ENCODE measurements at regions not wholly inside any gene's neighbourhood (a gene's known extent, or its start where the extent isn't known, plus 50 kb on each side); places are given as distances from the start of the nearest gene placed in this dataset.

DNA sequence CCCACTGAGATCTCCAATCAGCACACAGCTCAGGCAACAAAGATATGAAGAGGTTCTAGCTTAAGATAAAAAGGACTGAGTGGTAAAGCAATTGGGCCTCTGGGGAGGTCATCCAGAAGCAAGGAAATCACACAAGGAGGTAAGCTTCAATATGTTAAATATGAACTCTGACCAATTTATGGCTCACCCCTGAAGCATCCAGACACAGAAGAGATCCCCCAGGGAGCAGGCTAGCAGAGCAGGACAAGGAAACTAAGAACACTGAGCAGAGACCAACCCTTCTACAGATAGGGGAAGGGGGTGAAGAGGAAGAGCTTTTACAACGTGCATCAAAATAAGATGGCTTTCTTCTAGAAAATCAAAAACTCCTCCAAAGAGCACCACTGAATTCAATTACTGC is 616.2 kb downstream of the DNAH5 start:
- Mint-ChIP-seq H3K27ac (no peak overlapping the region), H3K9me3 (peaks cover 9% of the 10 kb centered on the region), H3K27me3 (no peaks in the 10 kb centered on the region), H3K4me1 (ENCODE audit: low read depth in 2 of 2) (no peaks in the 10 kb centered on the region), H3K4me3 (no peak overlapping the region), H3K36me3 (no peaks in the 10 kb centered on the region)
- DNase-seq (ENCODE audit: low spot score): no peak
- ATAC-seq: no peak

DNA sequence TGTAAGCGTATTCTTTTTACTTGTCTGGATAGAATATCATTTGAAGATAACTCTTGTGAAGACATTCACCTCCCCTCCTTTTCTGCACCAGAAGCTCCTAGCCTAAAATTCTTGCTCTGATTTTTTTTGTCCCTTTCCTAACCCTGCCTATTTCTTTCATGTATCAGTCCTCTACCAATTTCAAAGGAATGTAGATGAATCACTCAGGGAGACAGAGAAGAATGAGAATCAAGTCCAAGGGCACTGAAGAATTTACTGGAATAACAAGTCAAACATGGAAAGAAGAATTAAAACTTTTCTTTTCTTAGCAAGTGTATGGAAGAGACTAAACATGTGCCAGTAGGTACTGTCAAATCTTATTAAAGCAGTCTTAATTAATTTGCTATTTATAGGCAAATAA is 618.7 kb downstream of the DNAH5 start:
- Mint-ChIP-seq H3K4me1 (ENCODE audit: low read depth in 2 of 2) (no peaks in the 10 kb centered on the region), H3K9me3 (peaks cover 9% of the 10 kb centered on the region), H3K4me3 (no peak overlapping the region), H3K27me3 (no peaks in the 10 kb centered on the region), H3K27ac (no peak overlapping the region), H3K36me3 (no peaks in the 10 kb centered on the region)
- DNase-seq (ENCODE audit: low spot score): no peak
- ATAC-seq: no peak

DNA sequence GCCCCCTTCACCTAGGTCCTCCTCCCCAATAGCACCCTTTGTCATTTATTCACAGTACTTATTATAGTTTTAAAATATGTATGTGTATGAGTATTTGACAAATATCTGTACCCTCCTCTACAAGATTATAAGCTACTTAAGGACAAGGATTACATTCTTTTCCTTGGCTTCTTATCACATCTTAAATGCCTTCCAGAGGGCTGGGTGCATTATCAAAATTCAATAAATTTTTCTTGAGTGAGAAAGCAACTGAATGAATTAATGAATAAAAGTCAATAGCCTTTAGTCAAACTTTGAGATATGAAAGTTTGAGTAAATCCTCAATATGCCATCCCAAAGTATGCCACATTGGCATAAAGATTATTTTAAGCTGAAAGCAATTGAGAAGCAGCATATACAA is 621.7 kb downstream of the DNAH5 start:
- DNase-seq (ENCODE audit: low spot score) (no peak), ATAC-seq (no peak)
- H3K36me3 Mint-ChIP-seq: no peaks in the 10 kb centered on the region
- no peak overlapping the region for H3K4me3 Mint-ChIP-seq
- peaks cover 7% of the 10 kb centered on the region for H3K9me3 Mint-ChIP-seq
- H3K27ac Mint-ChIP-seq: no peak overlapping the region
- no peaks in the 10 kb centered on the region for H3K4me1 Mint-ChIP-seq (ENCODE audit: low read depth in 2 of 2)
- H3K27me3 Mint-ChIP-seq: no peaks in the 10 kb centered on the region

DNA sequence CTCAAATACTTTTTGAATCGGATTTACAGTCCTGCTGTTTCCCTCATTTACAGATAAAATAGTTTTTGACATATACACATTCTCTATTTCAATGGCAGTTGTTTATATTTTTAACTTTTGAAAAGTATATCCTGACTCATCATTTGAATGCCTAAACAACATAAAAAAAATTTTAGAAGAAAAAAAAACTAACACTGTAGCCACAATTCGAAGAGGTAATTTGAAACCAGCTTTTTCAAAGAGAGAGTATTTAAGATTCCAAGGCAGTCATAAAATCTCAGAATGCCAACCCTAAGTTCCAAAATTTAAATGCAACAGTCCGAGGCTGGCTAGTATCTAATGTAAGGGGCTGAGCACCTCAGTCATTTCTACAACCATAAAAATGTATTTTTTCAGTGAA is 626.8 kb downstream of the DNAH5 start:
- no peaks in the 10 kb centered on the region for H3K27me3 Mint-ChIP-seq
- no peak for ATAC-seq
- no peaks in the 10 kb centered on the region for H3K36me3 Mint-ChIP-seq

DNA sequence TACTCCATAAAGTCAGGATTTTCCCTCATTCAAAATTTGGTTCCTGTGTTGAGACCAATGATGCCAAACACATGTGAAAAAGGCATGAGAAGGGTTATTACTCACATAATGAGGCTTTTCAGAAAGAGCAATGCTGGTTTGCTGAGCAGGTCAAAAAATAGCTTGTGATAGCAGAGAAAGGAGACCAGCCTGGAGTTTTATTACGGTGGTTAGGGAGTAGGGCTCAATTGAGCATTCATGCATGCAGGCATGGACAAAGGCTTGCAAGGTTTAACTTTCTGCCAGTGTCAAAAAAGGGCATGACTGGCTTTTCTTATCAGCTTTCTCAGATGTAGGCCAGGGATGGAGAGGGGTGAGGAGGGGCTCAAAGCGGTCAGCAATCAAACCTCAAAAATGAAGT is 628.3 kb downstream of the DNAH5 start:
- H3K4me1 Mint-ChIP-seq (ENCODE audit: low read depth in 2 of 2): no peaks in the 10 kb centered on the region
- peaks cover 17% of the 10 kb centered on the region for H3K9me3 Mint-ChIP-seq
- ATAC-seq (no peak), DNase-seq (ENCODE audit: low spot score) (no peak)
- no peaks in the 10 kb centered on the region for H3K27me3 Mint-ChIP-seq
- no peak overlapping the region for H3K4me3 Mint-ChIP-seq
- H3K27ac Mint-ChIP-seq: no peak overlapping the region
- H3K36me3 Mint-ChIP-seq: no peaks in the 10 kb centered on the region

More for the DNA sequence above, 626.8 kb downstream of the DNAH5 start:
- H3K4me1 Mint-ChIP-seq (ENCODE audit: low read depth in 2 of 2): no peaks in the 10 kb centered on the region
- H3K9me3 Mint-ChIP-seq: peaks cover 17% of the 10 kb centered on the region
- no peak overlapping the region for H3K27ac Mint-ChIP-seq
- no peak for DNase-seq (ENCODE audit: low spot score)
- no peak overlapping the region for H3K4me3 Mint-ChIP-seq

DNA sequence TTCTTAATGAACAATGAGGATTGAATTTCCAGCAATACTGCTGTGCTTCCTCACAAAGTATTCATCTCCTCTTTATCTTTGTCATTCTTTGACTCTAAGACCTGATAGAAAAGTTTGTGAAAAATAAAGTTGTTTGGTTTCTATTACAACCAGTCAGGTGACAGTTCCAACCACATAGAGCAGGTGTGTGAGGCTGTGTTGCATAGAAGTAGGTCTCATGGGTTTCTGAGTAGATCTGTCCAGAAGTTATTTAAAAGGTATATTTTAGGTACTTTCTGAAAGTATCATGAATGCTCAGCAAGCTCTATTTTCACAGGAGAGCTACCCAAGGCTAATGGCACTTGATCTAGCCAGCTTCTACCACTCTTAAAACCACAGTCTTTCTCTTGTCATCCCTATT is 637.0 kb downstream of the DNAH5 start:
- DNase-seq (ENCODE audit: low spot score) (no peak), ATAC-seq (no peak)
- Mint-ChIP-seq H3K36me3 (no peaks in the 10 kb centered on the region), H3K4me3 (no peak overlapping the region), H3K27me3 (no peaks in the 10 kb centered on the region), H3K9me3 (peaks cover 10% of the 10 kb centered on the region), H3K27ac (no peak overlapping the region), H3K4me1 (ENCODE audit: low read depth in 2 of 2) (no peaks in the 10 kb centered on the region)

DNA sequence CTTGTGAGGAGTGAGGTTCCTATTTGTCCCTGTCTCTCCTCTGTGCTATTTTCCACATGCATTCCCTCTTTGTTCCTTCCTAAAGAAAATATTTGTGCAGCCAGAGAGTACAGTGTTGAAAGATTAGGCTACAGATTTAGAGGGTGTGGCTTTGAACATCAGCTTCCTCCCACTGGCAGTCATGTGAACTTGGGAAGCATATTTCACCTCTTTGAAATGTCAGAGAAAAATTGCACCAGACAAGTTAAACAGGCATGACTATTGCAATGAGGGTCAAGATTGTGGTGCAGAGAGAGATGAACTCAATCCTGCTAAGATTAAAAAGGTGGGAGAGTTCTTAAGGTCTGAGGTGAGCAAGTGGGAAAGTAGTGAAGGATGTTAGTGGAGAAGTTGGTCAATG is 641.0 kb downstream of the DNAH5 start:
- no peak overlapping the region for H3K27ac Mint-ChIP-seq
- H3K27me3 Mint-ChIP-seq: no peaks in the 10 kb centered on the region
- H3K9me3 Mint-ChIP-seq: peaks cover 19% of the 10 kb centered on the region
- no peaks in the 10 kb centered on the region for H3K36me3 Mint-ChIP-seq
- H3K4me3 Mint-ChIP-seq: no peak overlapping the region
- DNase-seq (ENCODE audit: low spot score): no peak
- no peaks in the 10 kb centered on the region for H3K4me1 Mint-ChIP-seq (ENCODE audit: low read depth in 2 of 2)
- ATAC-seq: no peak

DNA sequence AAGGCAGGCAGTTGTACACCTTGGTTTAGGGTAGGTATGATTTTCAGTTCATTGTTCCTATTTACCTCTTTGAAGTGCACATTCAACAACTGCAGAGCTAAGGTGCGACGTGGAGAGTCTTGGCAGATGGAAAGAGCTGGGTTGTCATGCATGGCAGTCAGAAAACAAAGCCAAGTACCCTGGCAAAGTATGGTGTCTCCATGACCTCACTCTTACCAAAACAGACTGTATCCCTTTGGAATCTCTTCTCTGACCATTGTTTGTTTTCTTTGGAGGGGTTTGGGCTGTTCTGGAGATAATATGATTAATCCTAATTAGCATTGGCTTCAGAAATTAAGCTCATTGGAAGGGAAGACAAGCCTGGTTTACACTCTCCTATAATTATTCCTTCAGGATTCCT is 665.7 kb downstream of the DNAH5 start:
- ATAC-seq (no peak), DNase-seq (ENCODE audit: low spot score) (no peak)
- no peak overlapping the region for H3K4me3 Mint-ChIP-seq
- H3K9me3 Mint-ChIP-seq: peaks cover 5% of the 10 kb centered on the region
- H3K4me1 Mint-ChIP-seq (ENCODE audit: low read depth in 2 of 2): no peaks in the 10 kb centered on the region
- no peaks in the 10 kb centered on the region for H3K36me3 Mint-ChIP-seq
- no peak overlapping the region for H3K27ac Mint-ChIP-seq
- no peaks in the 10 kb centered on the region for H3K27me3 Mint-ChIP-seq

DNA sequence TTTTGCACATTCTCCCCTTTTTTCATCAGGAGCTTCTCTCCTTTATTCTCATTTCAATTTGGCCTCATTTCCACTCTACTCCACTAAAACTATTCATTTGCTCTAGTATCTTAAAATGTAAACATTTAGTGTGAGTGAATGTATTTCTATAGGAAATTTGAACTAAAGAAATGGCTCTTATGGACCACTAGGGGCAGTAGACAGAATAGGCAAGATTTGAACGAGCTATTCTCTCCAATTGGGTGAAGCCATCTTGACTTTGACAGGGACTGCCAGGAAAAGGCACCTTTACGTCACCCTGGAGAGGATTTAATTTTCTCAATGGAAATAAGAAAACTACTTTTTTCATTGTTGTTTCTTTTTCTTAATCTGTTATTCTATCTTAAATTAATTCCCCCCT is 666.3 kb downstream of the DNAH5 start:
- no peak for DNase-seq (ENCODE audit: low spot score)
- H3K36me3 Mint-ChIP-seq: no peaks in the 10 kb centered on the region
- no peak for ATAC-seq
- H3K4me1 Mint-ChIP-seq (ENCODE audit: low read depth in 2 of 2): no peaks in the 10 kb centered on the region
- no peaks in the 10 kb centered on the region for H3K27me3 Mint-ChIP-seq
- H3K27ac Mint-ChIP-seq: no peak overlapping the region
- peaks cover 5% of the 10 kb centered on the region for H3K9me3 Mint-ChIP-seq
- H3K4me3 Mint-ChIP-seq: no peak overlapping the region

DNA sequence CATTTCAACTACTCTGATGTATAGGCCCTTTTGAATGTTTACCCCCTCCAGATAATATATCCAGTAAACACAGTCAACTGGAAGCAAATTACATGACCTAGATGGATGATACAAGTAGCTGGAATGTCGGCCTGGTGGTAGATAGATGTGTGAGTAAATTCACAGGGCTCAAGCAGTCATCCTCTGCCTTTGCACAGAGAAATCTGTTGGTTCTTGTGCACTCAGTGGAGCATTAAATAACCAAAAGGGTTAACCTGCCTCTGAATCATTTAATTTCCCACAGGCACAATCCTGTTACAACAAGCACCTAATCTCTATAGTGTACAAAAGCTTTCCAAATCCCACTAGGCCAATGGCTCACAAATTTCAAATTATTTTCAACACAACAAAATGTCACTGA is 668.3 kb downstream of the DNAH5 start:
- no peaks in the 10 kb centered on the region for H3K4me1 Mint-ChIP-seq (ENCODE audit: low read depth in 2 of 2)
- DNase-seq (ENCODE audit: low spot score): no peak
- no peak overlapping the region for H3K4me3 Mint-ChIP-seq
- H3K27ac Mint-ChIP-seq: no peak overlapping the region
- ATAC-seq: no peak
- no peaks in the 10 kb centered on the region for H3K27me3 Mint-ChIP-seq
- H3K9me3 Mint-ChIP-seq: peaks cover 5% of the 10 kb centered on the region
- no peaks in the 10 kb centered on the region for H3K36me3 Mint-ChIP-seq

DNA sequence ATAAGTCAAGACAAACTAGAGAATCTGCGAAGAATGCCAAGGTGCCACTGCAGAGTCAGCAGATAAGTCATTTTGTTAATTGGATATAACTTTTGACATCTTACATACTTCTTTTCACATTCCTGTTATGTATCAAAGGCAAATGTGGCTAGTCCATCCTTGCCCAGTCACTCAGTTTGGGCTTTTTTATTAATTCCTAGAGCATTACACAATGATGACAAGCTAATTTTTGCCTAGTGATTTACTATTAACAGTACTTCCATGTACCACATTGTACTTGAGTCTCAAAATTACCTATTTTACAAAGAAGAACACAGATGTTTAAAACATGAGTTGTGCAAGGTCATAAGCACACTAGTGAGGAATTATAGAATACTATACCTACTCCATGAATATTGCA is 680.8 kb downstream of the DNAH5 start:
- no peak for ATAC-seq
- DNase-seq (ENCODE audit: low spot score): no peak
- H3K36me3 Mint-ChIP-seq: no peaks in the 10 kb centered on the region
- no peak overlapping the region for H3K4me3 Mint-ChIP-seq
- H3K27me3 Mint-ChIP-seq: no peaks in the 10 kb centered on the region
- H3K4me1 Mint-ChIP-seq (ENCODE audit: low read depth in 2 of 2): no peaks in the 10 kb centered on the region
- H3K9me3 Mint-ChIP-seq: peaks cover 7% of the 10 kb centered on the region
- H3K27ac Mint-ChIP-seq: no peak overlapping the region

DNA sequence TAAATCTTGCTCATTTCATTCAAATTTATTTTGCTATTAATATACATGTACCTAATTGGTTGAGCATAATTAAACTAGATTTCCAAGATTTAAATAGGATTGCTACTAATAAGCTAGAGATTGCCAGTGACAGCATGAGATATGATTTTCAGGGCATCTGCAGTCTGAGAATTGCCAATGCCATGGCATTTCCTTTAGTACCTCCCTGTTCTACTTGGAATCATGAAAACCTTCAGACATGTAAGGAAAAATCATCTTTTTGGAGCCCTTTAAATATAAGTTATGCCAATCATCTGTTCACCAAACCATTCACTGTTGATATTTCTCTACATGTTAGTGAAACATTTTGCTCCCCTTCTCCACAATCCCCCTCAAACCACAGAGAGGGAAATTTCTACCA is 691.4 kb downstream of the DNAH5 start:
- H3K4me1 Mint-ChIP-seq (ENCODE audit: low read depth in 2 of 2): no peaks in the 10 kb centered on the region
- no peak overlapping the region for H3K4me3 Mint-ChIP-seq
- peaks cover 9% of the 10 kb centered on the region for H3K9me3 Mint-ChIP-seq
- DNase-seq (ENCODE audit: low spot score) (no peak), ATAC-seq (no peak)
- H3K36me3 Mint-ChIP-seq: no peaks in the 10 kb centered on the region
- no peaks in the 10 kb centered on the region for H3K27me3 Mint-ChIP-seq
- H3K27ac Mint-ChIP-seq: no peak overlapping the region

DNA sequence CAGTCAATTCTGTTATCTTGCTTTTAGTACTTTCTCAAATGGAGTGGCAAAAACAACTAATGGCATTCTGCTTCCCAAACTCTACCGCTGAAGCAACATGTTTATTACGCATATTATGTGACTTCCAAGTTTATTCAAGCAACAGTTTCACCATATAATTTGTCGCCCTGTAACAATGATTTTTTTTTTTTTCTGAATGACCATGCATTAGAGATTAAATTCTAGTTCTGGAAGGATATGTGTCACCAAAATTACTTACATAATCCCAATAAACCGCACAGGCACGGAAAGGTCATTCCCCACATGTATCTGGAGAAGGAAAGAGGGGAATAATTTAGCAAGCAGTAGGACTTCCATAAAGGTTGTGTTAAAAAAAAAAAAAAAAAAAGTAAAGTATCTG is 691.8 kb downstream of the DNAH5 start:
- no peaks in the 10 kb centered on the region for H3K4me1 Mint-ChIP-seq (ENCODE audit: low read depth in 2 of 2)
- ATAC-seq (no peak), DNase-seq (ENCODE audit: low spot score) (no peak)
- H3K27ac Mint-ChIP-seq: no peak overlapping the region
- H3K27me3 Mint-ChIP-seq: no peaks in the 10 kb centered on the region
- no peaks in the 10 kb centered on the region for H3K36me3 Mint-ChIP-seq
- H3K9me3 Mint-ChIP-seq: peaks cover 8% of the 10 kb centered on the region
- H3K4me3 Mint-ChIP-seq: no peak overlapping the region

DNA sequence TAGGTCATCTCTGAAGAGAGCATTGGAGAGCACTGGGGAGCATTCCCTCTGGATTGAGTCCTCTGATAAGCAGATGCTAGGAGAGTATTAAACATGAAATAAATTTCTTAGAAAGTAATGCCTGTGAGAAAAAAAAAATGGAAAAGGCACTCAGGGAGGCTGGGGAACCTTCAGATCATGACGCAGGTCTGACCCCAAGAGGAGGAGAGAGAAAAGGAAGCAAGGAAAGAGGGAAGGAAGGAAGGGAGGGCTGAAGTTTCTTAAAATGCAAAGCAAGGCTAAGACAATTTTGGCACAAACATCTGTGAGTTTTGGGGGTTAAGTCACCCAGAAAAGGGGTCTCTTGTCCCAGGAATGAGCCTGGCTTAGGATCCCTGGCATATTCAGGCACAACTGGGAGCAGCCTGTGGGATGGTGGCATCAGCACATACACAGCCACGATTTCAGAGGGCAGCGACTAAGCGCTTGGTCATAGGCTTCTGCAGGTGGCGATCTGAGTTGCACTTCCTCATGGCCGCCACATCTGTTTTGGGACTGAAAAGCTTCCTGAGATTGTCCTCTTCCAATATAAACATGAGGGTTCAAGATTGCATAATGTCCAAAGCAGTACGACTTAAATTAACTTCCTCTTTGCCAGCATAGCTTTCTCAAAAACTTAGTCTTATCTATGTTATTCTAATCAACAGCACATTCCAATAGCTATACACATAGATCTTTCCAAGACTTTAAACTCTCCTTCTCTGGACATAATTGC is 692.7 kb downstream of the DNAH5 start:
- ATAC-seq (no peak), DNase-seq (ENCODE audit: low spot score) (no peak)
- Mint-ChIP-seq H3K36me3 (no peaks in the 10 kb centered on the region), H3K4me3 (no peak overlapping the region), H3K27me3 (no peaks in the 10 kb centered on the region), H3K9me3 (peaks cover 8% of the 10 kb centered on the region), H3K27ac (no peak overlapping the region), H3K4me1 (ENCODE audit: low read depth in 2 of 2) (no peaks in the 10 kb centered on the region)
